ENCODE measurements at regions not wholly inside any gene's neighbourhood (a gene's known extent, or its start where the extent isn't known, plus 50 kb on each side); places are given as distances from the start of the nearest gene placed in this dataset.
A peak's percentile ranks its signal among the peaks of the same experiment; 100 is the strongest.

- Histone ChIP-seq H3K79me1 (ENCODE audit: low read depth, low read length) (no peaks in the 10 kb centered on the region), H2AK5ac (ENCODE audit: low read depth, low read length) (no peak overlapping the region), H3K14ac (ENCODE audit: low read length) (no peak overlapping the region), H3K23ac (ENCODE audit: low read depth, low read length, poor library complexity) (no peak overlapping the region), H3K4me3 (ENCODE audit: low read length in 2 of 2) (no peak overlapping the region), H2BK12ac (ENCODE audit: low read length) (no peak overlapping the region), H4K8ac (ENCODE audit: low read depth, low read length) (no peak overlapping the region), H2BK5ac (ENCODE audit: low read length) (no peak overlapping the region), H4K91ac (ENCODE audit: low read depth, low read length, poor library complexity) (no peak overlapping the region), H3K27ac (replicated peaks; ENCODE audit: low read length) (no peak overlapping the region), H3K4me1 (ENCODE audit: control insufficient read depth in 2 of 2, insufficient read depth in 1 of 2, low read depth in 1 of 2, low read length in 2 of 2) (peaks cover 0 to 12% of the 10 kb centered on the region in 2 donors), H3K9me3 (replicated peaks in 1 of 2; ENCODE audit: control insufficient read depth in 2 of 2, insufficient read depth in 1 of 2, low read depth in 1 of 2, low read length in 2 of 2) (no peaks in the 10 kb centered on the region), H3K4ac (ENCODE audit: low read length) (no peak overlapping the region), H3K36me3 (replicated peaks in 1 of 2; ENCODE audit: control insufficient read depth in 2 of 2, insufficient read depth in 2 of 2, low read length in 2 of 2) (no peaks in the 10 kb centered on the region), H2AFZ (ENCODE audit: low read length) (no peak overlapping the region), H3K18ac (ENCODE audit: low read length) (no peak overlapping the region), H3K27me3 (ENCODE audit: control insufficient read depth in 3 of 3, insufficient read depth in 3 of 3, low read depth in 1 of 3, low read length in 3 of 3) (no peaks in the 10 kb centered on the region), H3K4me2 (ENCODE audit: insufficient read depth, low read length, poor library complexity, severe bottlenecking) (no peak overlapping the region), H3K9ac (ENCODE audit: low read depth, low read length, poor library complexity) (no peak overlapping the region), H2BK15ac (ENCODE audit: low read length) (no peak overlapping the region), H2BK120ac (ENCODE audit: low read depth, low read length) (no peak overlapping the region)
- DNase-seq (ENCODE audit: low spot score): no peak
- no CpG with 5 or more reads among the region's 3 CpGs for WGBS, 2 donors (ENCODE audit: extremely low coverage in 2 of 2, insufficient read length in 2 of 2, insufficient replicate concordance in 1 of 2)
Observed at GRCh38 chr10:128896963-128897362, 570.1 kb upstream of the MGMT start.

- H3K4me1 ChIP-seq (ENCODE audit: control insufficient read depth in 2 of 2, insufficient read depth in 1 of 2, low read depth in 1 of 2, low read length in 2 of 2): peaks cover 0 to 12% of the 10 kb centered on the region in 2 donors
- H3K4me3 ChIP-seq (ENCODE audit: low read length in 2 of 2): no peak overlapping the region
- DNase-seq (ENCODE audit: low spot score): peak; percentile 31
- no peaks in the 10 kb centered on the region for H3K27me3 ChIP-seq (ENCODE audit: control insufficient read depth in 3 of 3, insufficient read depth in 3 of 3, low read depth in 1 of 3, low read length in 3 of 3)
- H2BK15ac ChIP-seq (ENCODE audit: low read length): no peak overlapping the region
- H2BK5ac ChIP-seq (ENCODE audit: low read length): no peak overlapping the region
- no CpG with 5 or more reads among the region's 12 CpGs for WGBS, 2 donors (ENCODE audit: extremely low coverage in 2 of 2, insufficient read length in 2 of 2, insufficient replicate concordance in 1 of 2)
- no peak overlapping the region for H3K18ac ChIP-seq (ENCODE audit: low read length)
- H4K91ac ChIP-seq (ENCODE audit: low read depth, low read length, poor library complexity): no peak overlapping the region
- H3K23ac ChIP-seq (ENCODE audit: low read depth, low read length, poor library complexity): no peak overlapping the region
- peak overlapping the region; percentile 21 for H3K4me2 ChIP-seq (ENCODE audit: insufficient read depth, low read length, poor library complexity, severe bottlenecking)
- no peak overlapping the region for H2BK12ac ChIP-seq (ENCODE audit: low read length)
- no peak overlapping the region for H2BK120ac ChIP-seq (ENCODE audit: low read depth, low read length)
- H2AK5ac ChIP-seq (ENCODE audit: low read depth, low read length): no peak overlapping the region
- no peak overlapping the region for H3K9ac ChIP-seq (ENCODE audit: low read depth, low read length, poor library complexity)
- no peak overlapping the region for H2AFZ ChIP-seq (ENCODE audit: low read length)
- no peaks in the 10 kb centered on the region for H3K36me3 ChIP-seq (replicated peaks in 1 of 2; ENCODE audit: control insufficient read depth in 2 of 2, insufficient read depth in 2 of 2, low read length in 2 of 2)
- H3K27ac ChIP-seq (replicated peaks; ENCODE audit: low read length): peak overlapping the region; percentile 18
- H3K4ac ChIP-seq (ENCODE audit: low read length): no peak overlapping the region
- no peaks in the 10 kb centered on the region for H3K79me1 ChIP-seq (ENCODE audit: low read depth, low read length)
- H4K8ac ChIP-seq (ENCODE audit: low read depth, low read length): no peak overlapping the region
- no peak overlapping the region for H3K14ac ChIP-seq (ENCODE audit: low read length)
- H3K9me3 ChIP-seq (replicated peaks in 1 of 2; ENCODE audit: control insufficient read depth in 2 of 2, insufficient read depth in 1 of 2, low read depth in 1 of 2, low read length in 2 of 2): no peaks in the 10 kb centered on the region
Observed at GRCh38 chr10:128897401-128898129, 569.5 kb upstream of the MGMT start.

GRCh38 chr10:128898133-128898915 lies 568.7 kb upstream of the MGMT start:
- Histone ChIP-seq H3K4me3 (ENCODE audit: low read length in 2 of 2) (no peak overlapping the region), H3K14ac (ENCODE audit: low read length) (no peak overlapping the region), H3K27me3 (ENCODE audit: control insufficient read depth in 3 of 3, insufficient read depth in 3 of 3, low read depth in 1 of 3, low read length in 3 of 3) (no peaks in the 10 kb centered on the region), H3K4me2 (ENCODE audit: insufficient read depth, low read length, poor library complexity, severe bottlenecking) (peak overlapping the region; percentile 21), H3K36me3 (replicated peaks in 1 of 2; ENCODE audit: control insufficient read depth in 2 of 2, insufficient read depth in 2 of 2, low read length in 2 of 2) (no peaks in the 10 kb centered on the region), H4K8ac (ENCODE audit: low read depth, low read length) (no peak overlapping the region), H2BK120ac (ENCODE audit: low read depth, low read length) (no peak overlapping the region), H2AK5ac (ENCODE audit: low read depth, low read length) (no peak overlapping the region), H4K91ac (ENCODE audit: low read depth, low read length, poor library complexity) (no peak overlapping the region), H3K9me3 (replicated peaks in 1 of 2; ENCODE audit: control insufficient read depth in 2 of 2, insufficient read depth in 1 of 2, low read depth in 1 of 2, low read length in 2 of 2) (no peaks in the 10 kb centered on the region), H2AFZ (ENCODE audit: low read length) (no peak overlapping the region), H3K4ac (ENCODE audit: low read length) (no peak overlapping the region), H2BK5ac (ENCODE audit: low read length) (no peak overlapping the region), H3K18ac (ENCODE audit: low read length) (peak overlapping the region; percentile 20), H3K27ac (replicated peaks; ENCODE audit: low read length) (no peak overlapping the region), H3K79me1 (ENCODE audit: low read depth, low read length) (no peaks in the 10 kb centered on the region), H3K4me1 (ENCODE audit: control insufficient read depth in 2 of 2, insufficient read depth in 1 of 2, low read depth in 1 of 2, low read length in 2 of 2) (peaks cover 0 to 12% of the 10 kb centered on the region in 2 donors), H3K23ac (ENCODE audit: low read depth, low read length, poor library complexity) (no peak overlapping the region), H2BK12ac (ENCODE audit: low read length) (no peak overlapping the region), H3K9ac (ENCODE audit: low read depth, low read length, poor library complexity) (no peak overlapping the region), H2BK15ac (ENCODE audit: low read length) (no peak overlapping the region)
- no peak for DNase-seq (ENCODE audit: low spot score)
- no CpG with 5 or more reads among the region's 10 CpGs for WGBS, 2 donors (ENCODE audit: extremely low coverage in 2 of 2, insufficient read length in 2 of 2, insufficient replicate concordance in 1 of 2)

GRCh38 chr10:128898916-128899195 lies 568.2 kb upstream of the MGMT start:
- H4K8ac ChIP-seq (ENCODE audit: low read depth, low read length): no peak overlapping the region
- H3K23ac ChIP-seq (ENCODE audit: low read depth, low read length, poor library complexity): no peak overlapping the region
- peaks cover 0 to 12% of the 10 kb centered on the region in 2 donors for H3K4me1 ChIP-seq (ENCODE audit: control insufficient read depth in 2 of 2, insufficient read depth in 1 of 2, low read depth in 1 of 2, low read length in 2 of 2)
- H3K79me1 ChIP-seq (ENCODE audit: low read depth, low read length): no peaks in the 10 kb centered on the region
- H3K14ac ChIP-seq (ENCODE audit: low read length): no peak overlapping the region
- H3K27me3 ChIP-seq (ENCODE audit: control insufficient read depth in 3 of 3, insufficient read depth in 3 of 3, low read depth in 1 of 3, low read length in 3 of 3): no peaks in the 10 kb centered on the region
- H2BK120ac ChIP-seq (ENCODE audit: low read depth, low read length): no peak overlapping the region
- no peak for DNase-seq (ENCODE audit: low spot score)
- H3K9ac ChIP-seq (ENCODE audit: low read depth, low read length, poor library complexity): no peak overlapping the region
- H2BK12ac ChIP-seq (ENCODE audit: low read length): no peak overlapping the region
- WGBS, 2 donors (ENCODE audit: extremely low coverage in 2 of 2, insufficient read length in 2 of 2, insufficient replicate concordance in 1 of 2): no CpG with 5 or more reads among the region's 1 CpG
- no peak overlapping the region for H2BK15ac ChIP-seq (ENCODE audit: low read length)
- H3K18ac ChIP-seq (ENCODE audit: low read length): no peak overlapping the region
- no peak overlapping the region for H2AK5ac ChIP-seq (ENCODE audit: low read depth, low read length)
- no peaks in the 10 kb centered on the region for H3K36me3 ChIP-seq (replicated peaks in 1 of 2; ENCODE audit: control insufficient read depth in 2 of 2, insufficient read depth in 2 of 2, low read length in 2 of 2)
- no peak overlapping the region for H3K27ac ChIP-seq (replicated peaks; ENCODE audit: low read length)
- H3K4me3 ChIP-seq (ENCODE audit: low read length in 2 of 2): no peak overlapping the region
- H3K4me2 ChIP-seq (ENCODE audit: insufficient read depth, low read length, poor library complexity, severe bottlenecking): no peak overlapping the region
- H3K9me3 ChIP-seq (replicated peaks in 1 of 2; ENCODE audit: control insufficient read depth in 2 of 2, insufficient read depth in 1 of 2, low read depth in 1 of 2, low read length in 2 of 2): no peaks in the 10 kb centered on the region
- H2BK5ac ChIP-seq (ENCODE audit: low read length): no peak overlapping the region
- no peak overlapping the region for H4K91ac ChIP-seq (ENCODE audit: low read depth, low read length, poor library complexity)
- no peak overlapping the region for H3K4ac ChIP-seq (ENCODE audit: low read length)
- H2AFZ ChIP-seq (ENCODE audit: low read length): no peak overlapping the region

Data from neuronal stem cell (in vitro differentiated cells).